AG20443 (cell line): ENCODE measurements at regions not wholly inside any gene's neighbourhood (a gene's known extent, or its start where the extent isn't known, plus 50 kb on each side); places are given as distances from the start of the nearest gene placed in this dataset.
A peak's percentile ranks its signal among the peaks of the same experiment; 100 is the strongest.

ENCODE experiments used
- DNase-seq: peaks from one replicate; pipeline ENCODE4 v3.0.0; 2012; ENCODE audit warnings: low spot score, mixed read lengths

DNA sequence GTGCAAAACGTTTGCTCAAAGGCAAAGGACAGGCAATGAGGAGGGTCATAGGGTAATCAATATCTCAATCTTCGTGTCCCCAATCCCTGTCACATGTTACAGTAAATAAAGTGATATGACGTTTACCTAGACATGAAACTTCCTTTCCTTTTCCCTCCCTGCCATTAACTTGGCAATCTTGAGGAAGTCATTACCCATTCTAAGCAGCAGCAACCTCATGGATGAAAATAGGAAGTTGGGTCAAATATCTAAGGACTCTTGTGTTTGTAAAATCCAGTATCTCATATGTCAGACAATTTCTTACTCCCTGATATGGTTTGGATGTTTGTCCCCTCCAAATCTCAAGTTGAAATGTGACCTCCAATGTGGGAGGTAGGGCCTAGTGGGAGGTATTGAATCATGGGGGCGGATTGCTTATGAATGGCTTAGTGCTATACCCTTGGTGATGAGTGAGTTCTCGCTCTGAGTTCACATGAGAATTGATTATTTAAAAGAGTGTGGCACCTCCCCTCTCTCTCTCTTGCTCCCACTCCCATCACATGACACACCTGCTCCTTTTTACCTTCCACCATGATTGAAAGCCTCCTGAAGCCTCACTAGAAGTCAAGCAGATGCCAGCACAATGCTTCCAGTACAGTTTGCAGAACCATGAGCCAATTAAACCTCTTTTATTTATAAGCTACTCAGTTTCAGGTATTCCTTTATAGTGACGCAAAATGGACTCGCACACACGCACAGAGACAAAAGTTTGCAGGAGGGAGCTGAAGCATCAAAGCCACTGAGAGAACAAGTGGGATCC lies 545.9 kb upstream of the JARID2 start:
- no peak for DNase-seq

DNA sequence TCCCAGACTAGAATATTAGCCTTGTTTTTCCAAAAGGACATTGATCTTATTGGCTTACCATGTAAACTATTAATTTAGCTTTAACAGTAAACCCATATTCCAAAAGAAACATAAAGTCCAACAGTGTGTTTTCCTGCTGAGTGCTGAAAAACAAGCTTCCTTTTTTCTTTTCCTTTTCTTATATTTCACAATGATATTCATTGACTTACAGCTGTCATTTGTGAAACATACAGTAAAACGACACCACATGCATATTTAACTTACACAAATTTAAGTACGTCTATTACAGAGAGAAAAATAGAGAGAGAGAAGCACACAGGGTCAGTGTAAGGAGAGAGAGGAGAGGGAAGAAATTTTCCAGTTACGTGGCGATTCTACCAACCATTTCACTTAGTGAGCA lies 543.9 kb upstream of the JARID2 start:
- no peak for DNase-seq

DNA sequence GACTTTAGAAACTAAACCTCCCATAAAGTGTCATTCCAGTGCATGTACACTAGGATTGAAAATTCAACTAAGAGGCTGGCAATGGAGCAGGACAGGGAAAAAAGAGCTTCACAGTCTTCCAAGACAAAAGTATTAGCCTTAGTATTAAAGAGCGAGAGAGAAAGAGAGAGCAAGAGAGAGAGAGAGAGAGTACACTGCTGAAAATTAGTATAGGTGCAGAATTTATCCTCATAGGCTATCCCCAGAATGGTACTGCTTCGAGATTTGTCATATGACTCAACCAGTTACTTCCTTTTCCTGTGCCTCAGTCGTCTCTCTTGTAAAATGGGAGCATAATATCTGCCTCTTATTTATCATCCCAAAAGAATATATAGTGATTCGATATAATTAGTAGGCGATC lies 543.2 kb upstream of the JARID2 start:
- no peak for DNase-seq

DNA sequence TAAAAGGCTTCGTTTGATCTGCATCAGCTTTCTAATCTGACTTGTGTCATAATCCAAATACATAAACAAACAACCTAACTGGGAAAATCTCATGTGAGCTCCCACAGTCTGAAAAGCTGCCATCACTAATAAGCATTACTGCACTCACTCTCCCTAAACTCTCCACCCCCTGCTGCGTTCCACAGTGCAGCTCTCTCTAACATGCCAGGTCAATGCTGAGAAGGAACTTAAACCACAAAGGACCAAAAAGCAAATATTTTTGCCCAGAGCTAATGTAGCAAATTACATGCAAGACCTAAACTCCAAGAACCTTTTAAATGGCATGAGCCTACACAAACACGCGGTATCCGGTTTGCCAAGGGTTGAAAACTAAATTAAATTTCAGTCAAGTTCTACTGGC lies 542.3 kb upstream of the JARID2 start:
- DNase-seq: no peak

DNA sequence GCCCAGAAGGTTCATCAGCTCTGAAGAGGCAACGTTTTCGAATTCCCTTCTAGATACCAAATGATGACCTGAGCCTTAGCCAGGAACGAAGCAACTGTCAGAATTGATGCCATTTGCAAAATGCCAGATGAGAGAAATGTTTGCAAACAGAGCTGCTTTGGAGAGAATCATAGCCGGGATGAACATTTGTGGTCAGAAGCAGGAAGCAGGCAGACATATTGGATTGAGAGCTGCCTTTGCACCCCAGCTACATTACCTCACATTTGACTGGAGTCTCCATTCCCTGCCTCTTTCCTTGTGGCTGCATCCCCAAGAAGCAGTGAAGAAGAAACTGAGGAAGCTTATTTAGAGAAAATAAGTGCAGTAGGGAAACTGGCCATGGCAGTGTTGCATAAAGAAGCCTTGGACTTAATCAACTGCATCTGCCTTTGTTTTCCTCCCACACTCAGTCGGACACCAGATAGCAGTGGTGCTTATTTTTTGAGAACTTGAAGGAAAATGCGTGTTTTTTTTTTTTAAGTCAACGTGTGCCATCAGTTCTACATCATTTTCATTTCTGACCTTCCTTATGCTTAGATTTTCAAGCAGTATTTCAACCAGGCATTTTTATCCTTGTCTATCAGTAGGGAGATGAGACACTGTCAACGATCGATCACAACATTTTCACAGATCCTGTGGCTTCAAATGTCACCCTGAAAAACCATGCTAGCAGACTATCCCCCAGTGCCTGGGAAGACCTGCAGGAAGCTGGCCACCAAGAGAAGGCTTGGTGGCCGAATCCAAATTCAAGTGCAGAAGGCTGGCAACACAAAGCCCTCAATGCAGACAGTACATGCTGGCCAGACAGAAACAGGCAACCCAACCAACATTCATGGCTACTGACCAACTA lies 541.2 kb upstream of the JARID2 start:
- no peak for DNase-seq

DNA sequence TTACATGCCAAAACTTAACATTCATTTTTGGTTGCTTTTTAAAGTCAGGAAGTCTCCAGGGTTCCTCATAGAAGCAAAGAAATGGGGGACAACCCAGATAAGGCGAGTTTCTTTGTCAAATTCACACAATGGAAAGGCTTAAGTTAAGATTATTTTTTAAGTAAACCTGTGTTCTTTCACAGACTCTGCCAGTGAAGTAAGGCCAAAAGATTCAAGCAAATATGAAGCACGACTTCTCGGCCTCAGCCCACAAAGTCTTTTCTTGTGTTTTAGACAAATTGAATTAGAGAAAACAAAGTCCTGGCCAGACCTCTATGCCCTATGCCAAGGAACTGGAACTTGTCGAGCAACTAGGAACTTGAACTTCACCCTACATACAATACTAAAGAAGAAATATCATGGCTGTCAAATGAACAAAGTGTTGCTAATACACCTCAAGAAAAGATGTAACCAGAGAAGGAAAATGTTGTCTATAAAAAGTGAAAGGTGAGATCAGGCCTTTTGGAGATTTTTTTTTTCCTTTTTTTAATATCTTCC lies 540.0 kb upstream of the JARID2 start:
- no peak for DNase-seq

DNA sequence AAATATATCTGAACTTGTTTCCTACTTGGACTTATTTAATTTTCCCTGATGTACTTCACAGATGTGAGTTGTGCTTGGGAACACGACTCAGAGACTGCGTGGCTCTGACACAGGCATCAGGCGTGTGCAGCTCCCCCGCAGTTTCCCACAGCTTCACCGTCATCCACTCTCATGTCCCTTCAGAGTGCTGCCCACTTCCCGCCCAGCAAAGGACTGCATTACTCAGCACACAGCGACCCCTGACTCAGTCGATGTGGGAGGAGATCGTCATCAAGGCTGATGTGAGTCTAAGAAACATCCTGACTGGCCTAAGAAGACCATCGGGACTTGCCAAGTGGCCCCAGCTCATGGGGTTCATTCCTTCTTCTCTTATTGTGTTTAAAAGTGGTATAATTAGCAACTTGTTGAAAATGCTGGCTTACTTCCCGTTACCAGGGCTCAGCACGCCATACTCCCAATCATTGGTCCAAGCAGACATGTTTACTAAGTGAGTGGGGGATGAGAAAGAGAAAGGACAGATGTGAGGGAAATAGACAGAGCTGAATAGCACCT lies 539.4 kb upstream of the JARID2 start:
- peak; percentile 93 for DNase-seq

DNA sequence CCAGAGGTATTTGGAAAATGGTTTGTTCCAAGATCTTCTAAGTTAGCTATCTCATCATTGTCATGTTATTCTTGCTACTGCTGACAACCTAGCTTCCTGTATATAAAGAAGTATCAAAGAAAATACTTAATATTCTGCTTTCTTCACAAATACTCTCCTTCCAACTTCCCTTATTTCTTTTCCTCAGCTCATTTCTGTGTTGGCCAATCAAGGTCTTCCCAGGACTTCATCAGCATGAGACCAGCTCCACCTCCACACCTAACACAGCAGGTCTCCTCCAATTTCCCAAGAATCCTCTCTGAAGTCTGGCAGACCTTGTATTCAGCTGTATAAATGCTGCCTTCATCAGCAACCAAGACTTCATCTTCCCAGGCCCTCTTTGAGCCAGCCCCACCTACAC lies 538.6 kb upstream of the JARID2 start:
- DNase-seq: no peak

DNA sequence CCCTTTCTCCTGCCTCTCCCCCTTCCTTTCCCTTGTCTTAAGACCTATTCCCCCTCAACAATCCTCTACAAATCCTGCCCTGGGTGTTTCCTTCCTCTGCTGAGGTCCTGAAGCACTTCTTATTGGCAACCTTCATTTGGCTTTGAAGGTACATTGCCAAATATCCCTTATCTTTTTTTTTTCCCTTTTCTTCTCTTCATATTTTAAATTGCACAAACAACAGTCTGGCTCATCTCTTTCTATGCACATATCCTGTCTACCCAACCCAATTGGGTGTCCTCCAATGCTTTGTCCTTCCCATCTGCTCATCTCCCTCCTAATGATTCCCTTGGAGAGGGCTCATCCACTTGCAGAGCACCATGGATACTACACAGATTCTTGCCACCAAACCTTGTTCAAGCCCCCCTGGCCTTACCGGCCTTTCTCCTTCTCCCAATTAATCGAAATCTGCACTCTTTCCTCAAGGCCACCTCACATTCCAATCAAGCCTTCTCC lies 537.9 kb upstream of the JARID2 start:
- DNase-seq: no peak

DNA sequence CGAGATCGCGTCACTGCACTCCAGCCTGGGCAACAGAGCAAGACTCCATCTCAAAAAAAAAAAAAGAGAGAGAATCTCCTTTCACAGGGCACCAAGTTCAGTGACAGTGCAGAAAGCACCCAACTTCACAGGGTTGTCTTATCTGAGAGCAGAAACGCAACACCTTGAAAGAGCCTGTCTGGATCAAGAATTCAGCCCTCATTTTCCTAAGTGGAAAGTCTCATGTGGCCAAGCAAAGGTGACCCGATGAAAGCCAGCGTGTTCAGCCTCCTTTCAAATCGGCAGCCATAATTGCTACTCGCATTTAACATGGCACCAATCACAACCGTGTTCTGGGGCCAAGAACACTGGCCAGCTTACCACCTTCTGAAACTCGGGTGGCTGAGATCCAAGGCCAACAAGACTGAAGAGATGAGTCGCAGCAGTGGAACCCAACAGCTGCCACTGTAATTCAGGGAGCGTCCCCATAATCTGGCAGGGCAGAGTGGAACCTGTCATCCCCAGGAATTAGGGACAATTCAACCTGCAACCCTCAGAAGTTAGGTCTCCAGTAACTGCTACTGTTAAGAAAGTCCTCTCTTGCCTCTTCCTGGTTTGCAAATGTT lies 536.7 kb upstream of the JARID2 start:
- DNase-seq: no peak

DNA sequence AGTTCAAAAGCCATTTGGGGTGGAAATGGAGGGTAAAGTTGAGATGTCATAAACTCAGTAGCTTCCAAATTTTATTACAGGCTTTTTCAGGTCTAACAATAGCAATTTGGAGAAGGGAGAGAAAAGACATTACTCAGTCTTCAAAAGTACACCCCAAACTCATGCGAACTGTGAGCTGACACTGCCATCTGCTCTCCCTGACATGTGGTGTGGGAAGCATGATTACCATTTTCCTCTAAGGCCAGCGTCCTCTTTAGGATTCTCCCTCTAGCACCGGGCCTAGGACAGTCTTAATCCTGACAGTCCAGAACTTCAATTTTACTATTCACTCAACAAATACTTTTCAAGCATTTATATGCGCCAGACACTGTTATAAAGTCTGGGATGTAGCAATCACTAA lies 536.0 kb upstream of the JARID2 start:
- DNase-seq: no peak

DNA sequence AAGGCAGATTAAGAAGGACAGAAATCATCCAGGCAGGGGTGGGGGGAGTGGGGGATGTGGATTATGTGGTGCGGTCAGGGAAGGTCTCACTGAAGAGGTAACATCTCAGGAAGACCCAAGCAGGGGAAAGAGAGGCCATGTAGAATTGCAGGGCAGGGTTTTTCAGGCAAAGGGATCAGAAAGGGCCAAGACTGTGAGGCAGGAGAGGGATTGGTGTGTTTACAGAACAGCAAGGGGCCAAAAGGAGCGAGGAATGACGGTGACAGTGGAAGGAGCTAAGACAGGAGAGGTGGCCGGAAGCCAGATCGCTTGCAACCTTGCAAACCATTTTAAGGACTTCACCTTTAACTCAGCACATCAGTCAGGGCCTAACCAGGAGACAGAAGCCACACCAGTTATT lies 535.4 kb upstream of the JARID2 start:
- DNase-seq: no peak

DNA sequence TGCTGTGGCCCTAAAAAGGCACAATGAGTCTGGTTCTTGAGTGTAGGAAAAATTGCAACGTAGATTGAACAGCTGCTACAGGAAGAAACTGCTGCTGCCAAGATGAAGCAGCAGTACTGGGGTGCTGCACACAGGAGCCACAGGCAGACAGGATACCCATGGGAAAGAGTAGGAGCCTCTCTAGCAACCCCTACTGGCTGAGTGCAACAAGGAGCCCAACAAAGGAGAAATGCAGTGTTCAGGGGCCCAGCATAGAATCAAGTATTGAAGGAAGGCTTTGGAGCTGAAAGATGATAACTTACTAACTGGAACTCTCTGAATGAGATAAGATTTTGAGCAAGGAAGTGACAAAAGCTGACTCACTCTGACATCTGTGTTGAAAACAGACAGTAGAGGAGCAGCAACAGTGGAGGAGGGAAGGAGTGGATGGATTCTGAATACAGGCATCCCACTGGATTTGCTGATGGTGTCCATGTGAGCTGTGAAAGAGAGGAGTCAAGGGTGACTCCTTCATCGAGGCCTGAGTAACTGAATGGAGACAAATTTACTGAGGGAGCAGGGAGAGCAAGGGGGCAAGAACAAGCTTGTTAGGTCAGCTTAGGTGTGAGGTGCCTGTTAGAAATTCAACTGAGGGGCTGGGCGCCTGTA lies 534.7 kb upstream of the JARID2 start:
- peak; percentile 62 for DNase-seq

DNA sequence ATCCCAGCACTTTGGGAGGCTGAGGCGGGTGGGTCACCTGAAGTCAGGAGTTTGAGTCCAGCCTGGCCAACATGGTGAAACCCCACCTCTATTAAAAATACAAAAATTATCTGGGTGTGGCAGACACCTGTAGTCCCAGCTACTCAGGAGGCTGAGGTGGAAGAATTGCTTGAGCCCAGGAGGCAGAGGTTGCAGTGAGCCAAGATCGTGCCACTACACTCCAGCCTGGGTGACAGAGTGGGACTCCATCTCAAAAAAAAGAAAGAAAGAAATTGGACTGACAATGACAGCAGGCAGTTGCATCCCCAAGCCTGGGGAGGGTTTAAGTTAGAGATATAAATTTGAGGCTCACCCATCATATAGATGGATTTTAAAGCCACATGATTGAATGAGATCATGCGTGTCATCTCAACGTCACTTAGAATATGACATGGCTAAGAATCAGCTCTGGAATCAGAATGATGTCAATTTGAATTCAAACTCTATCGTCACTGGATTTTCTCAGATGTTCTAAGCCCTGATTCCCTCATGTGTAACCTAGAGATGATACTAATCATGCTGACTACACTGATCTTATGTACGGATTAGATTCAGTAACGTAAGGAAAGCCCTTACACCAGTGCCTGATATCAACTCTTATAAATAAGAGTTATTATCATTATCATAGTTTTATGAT lies 534.0 kb upstream of the JARID2 start:
- no peak for DNase-seq

DNA sequence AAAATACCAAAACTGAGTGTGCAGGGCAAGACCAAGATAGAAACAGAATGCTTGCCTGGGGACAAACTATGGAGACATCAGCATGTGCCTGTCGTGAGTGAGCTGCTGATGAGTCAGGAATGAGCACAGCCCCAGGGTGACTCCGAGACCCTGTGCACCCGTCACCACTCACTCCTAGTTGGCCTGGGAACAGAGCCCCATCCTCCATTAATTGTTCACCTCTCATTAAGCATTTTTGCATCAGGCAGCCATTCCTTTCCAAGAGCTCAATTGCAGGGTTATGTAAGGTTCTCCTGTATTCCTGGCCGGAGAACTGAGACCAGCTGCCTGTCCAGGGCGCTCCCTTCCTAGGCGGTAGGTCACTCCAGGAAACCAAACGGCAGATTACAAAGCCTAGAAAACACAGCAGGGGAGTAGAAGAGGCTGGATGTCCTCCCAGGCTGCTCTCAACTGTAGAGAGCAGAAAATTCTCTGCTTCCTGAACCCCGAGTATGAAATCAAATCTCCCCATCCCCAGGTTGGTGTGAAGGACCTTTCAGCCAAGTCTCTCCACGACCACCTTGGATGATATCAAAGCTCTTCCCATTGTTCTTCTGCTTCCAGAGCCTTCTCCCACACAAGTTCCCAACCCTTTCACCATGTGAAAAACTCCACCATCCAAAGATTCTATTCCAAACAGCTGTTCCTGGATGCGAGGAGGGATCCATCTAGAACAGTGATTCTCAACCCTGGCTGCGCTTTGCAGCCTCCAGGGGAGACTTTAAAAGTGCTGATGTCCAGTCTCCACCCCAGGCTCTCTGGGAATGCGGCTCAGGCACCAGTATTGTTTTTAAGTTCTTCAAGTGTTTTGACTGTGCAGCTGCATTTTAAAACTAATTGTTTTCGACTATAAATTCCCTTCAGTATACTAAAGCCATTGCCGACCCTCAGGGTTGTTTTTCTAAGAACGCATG lies 532.6 kb upstream of the JARID2 start:
- peak; percentile 92 for DNase-seq

DNA sequence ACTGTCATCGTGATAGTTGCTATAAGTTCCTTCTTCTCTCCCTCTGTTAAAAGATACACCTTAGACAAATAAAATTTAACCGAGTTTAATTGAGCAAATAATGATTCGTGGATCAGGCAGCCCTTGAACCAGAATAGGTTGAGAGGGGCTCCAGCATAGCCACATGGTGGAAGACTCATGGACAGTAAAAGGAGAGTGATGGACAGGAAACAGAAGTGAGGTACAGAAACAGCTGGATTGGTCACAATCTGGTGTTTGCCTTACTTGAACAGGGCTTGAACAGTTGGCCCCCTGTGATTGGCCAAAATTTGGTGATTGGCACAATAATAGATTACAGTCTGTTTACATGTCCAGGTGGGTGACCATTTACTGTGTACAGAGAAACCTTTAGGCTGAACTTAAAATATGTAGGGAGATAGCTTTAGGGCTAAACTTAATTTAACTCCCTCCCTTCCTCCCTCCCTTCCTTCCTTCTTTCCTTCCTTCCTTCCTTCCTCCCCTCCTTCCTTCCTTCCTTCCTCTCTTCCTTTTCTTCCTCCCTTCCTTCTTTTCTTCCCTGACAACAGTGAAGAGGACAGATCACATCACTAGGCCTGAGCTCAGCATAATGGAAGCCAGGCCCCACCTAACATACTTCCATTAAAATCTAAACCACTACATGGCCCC lies 531.8 kb upstream of the JARID2 start:
- no peak for DNase-seq

DNA sequence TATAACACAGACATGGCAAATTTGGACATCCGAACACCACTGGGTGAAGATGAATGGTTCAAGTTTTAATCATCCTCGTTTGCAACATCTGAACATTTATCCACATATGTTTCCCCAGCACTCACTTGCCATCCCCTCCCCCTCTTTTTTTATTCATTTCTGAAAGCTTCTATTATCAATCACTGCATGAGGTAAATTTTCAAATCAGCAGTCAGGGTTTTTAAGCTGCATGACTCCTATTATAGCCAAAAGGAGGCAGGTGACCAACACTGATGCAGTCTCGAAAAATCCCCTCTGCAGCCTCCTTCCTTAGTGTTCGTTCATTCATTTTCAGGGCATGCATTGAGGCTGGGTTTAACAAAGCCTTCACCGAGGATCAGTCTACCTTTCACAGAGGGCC lies 530.8 kb upstream of the JARID2 start:
- DNase-seq: no peak

DNA sequence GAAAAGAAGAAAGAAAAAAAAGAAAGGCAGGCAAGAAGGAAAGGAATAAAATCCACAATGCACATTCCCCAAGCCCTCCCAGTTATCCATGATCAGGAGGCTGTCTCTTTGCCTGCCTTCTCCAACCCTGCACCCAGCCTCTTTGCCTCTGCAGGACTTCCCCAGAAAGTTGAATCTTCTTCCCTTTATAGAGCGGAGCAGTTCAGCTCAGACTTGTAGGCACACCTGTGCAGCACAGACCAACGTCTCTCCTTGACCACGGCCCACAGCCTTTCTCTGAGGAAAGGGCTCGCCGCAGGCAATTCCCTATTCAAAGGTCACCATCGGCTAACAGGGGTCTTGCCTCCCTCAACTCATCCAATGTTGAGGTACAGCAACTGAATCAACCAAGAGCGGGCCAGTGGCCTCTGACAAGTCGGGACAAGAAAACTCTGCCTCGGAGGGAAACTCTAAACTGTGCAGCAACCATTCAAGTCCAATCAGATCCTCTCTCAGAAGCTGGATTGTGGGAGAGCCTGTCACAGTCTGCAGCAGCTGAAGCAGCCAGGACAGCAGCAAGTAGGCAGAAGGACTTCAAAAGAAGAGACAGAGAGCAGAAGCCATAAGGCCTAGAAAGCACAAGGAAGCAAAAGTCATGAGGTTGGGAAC lies 529.2 kb upstream of the JARID2 start:
- DNase-seq: no peak

DNA sequence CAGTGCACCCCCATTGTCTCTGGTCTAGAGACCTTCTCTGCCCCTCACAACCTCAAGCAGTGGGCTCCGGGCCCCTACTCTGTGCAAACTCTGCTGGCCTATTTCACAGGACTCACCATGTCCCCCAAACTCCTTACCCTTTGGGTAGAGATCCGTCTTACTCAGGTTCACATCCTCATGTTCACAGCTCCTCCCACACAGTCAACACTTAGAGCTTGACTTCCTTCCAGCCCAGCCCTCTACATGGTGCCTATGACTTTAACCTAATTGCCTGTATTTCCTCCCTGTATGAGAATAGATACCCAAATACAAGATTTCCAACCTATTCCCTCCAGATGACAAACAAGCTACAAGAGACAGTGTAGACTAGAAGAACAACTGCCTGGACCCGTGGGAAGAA lies 528.6 kb upstream of the JARID2 start:
- DNase-seq: no peak
